22Rv1 (cell line): ENCODE measurements at regions not wholly inside any gene's neighbourhood (a gene's known extent, or its start where the extent isn't known, plus 50 kb on each side); places are given as distances from the start of the nearest gene placed in this dataset.

Source experiments
- CTCF ChIP-seq: fragments of 450-650 bp; IDR thresholded peaks from 2 replicates; pipeline ENCODE4 v1.5.1; 2017; ENCODE audit warnings: mild to moderate bottlenecking
- ZFX ChIP-seq: fragments of 450-650 bp; IDR thresholded peaks from 2 replicates; pipeline ENCODE4 v1.6.1; 2017; ENCODE audit warnings: antibody characterized with exemption, borderline replicate concordance

GRCh38 chr7:94228223-94228622 lies 166.5 kb upstream of the COL1A2 start:
- TF ChIP-seq CTCF (no peak), ZFX (no peak)
